Keratinocyte (primary cell): ENCODE measurements at regions not wholly inside any gene's neighbourhood (a gene's known extent, or its start where the extent isn't known, plus 50 kb on each side); places are given as distances from the start of the nearest gene placed in this dataset.
"Not testable (repeated sequence)": the region's sequence is repeated elsewhere in the genome, so short reads cannot be mapped to it uniquely, and the experiment has no call there.

Experiments used
- EZH2 ChIP-seq: IDR thresholded peaks from one replicate; pipeline ENCODE4 v1.6.1; 2012; ENCODE audit warnings: inconsistent platforms, mild to moderate bottlenecking, low read length, moderate library complexity
- TF ChIP-seq, protein P1 (sequence below), 3 experiments: IDR thresholded peaks in 1 of 3; conservative IDR thresholded peaks in 1 of 3; optimal IDR thresholded peaks in 1 of 3; 2 replicates in 2 of 3; 3 replicates in 1 of 3; pipeline versions ENCODE3 to v1.5.1; 2011; ENCODE audit warnings: low read length in 3 of 3, mild to moderate bottlenecking in 3 of 3, moderate library complexity in 2 of 3, control low read depth in 1 of 3, inconsistent platforms in 1 of 3; ENCODE audit not compliant: insufficient read depth in 2 of 3; ENCODE audit errors: extremely low read depth in 1 of 3

DNA sequence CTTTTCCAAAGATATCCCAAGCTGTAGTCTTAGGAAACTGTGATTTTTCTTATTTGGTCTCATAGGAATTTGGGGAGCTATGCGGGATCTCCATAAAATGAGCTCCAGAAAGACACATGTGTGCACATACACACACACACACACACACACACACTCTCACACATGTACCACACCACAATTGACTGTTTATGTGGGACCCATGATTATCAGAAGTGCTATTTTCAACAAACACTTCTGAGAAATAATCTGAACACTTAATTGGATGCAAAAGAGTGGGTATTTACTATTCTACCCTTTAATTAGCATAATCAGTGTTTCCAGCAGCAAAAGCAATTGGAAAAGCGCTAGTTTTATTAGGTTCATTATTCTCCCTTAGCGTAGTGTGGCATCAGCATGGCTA, 150.4 kb upstream of the ALDH3B2 start:
- TF ChIP-seq, protein P1, sequence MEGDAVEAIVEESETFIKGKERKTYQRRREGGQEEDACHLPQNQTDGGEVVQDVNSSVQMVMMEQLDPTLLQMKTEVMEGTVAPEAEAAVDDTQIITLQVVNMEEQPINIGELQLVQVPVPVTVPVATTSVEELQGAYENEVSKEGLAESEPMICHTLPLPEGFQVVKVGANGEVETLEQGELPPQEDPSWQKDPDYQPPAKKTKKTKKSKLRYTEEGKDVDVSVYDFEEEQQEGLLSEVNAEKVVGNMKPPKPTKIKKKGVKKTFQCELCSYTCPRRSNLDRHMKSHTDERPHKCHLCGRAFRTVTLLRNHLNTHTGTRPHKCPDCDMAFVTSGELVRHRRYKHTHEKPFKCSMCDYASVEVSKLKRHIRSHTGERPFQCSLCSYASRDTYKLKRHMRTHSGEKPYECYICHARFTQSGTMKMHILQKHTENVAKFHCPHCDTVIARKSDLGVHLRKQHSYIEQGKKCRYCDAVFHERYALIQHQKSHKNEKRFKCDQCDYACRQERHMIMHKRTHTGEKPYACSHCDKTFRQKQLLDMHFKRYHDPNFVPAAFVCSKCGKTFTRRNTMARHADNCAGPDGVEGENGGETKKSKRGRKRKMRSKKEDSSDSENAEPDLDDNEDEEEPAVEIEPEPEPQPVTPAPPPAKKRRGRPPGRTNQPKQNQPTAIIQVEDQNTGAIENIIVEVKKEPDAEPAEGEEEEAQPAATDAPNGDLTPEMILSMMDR (optimal IDR thresholded peaks at IDR 0.05 in 1 of 3, IDR thresholded peaks at IDR 0.05 in 1 of 3, conservative IDR thresholded peaks at IDR 0.05 in 1 of 3; ENCODE audit: extremely low read depth in 1 of 3, insufficient read depth in 2 of 3, low read length in 3 of 3) = not testable (repeated sequence)
- not testable (repeated sequence) for TF ChIP-seq EZH2
